ENCODE measurements at regions not wholly inside any gene's neighbourhood (a gene's known extent, or its start where the extent isn't known, plus 50 kb on each side); places are given as distances from the start of the nearest gene placed in this dataset.

DNA sequence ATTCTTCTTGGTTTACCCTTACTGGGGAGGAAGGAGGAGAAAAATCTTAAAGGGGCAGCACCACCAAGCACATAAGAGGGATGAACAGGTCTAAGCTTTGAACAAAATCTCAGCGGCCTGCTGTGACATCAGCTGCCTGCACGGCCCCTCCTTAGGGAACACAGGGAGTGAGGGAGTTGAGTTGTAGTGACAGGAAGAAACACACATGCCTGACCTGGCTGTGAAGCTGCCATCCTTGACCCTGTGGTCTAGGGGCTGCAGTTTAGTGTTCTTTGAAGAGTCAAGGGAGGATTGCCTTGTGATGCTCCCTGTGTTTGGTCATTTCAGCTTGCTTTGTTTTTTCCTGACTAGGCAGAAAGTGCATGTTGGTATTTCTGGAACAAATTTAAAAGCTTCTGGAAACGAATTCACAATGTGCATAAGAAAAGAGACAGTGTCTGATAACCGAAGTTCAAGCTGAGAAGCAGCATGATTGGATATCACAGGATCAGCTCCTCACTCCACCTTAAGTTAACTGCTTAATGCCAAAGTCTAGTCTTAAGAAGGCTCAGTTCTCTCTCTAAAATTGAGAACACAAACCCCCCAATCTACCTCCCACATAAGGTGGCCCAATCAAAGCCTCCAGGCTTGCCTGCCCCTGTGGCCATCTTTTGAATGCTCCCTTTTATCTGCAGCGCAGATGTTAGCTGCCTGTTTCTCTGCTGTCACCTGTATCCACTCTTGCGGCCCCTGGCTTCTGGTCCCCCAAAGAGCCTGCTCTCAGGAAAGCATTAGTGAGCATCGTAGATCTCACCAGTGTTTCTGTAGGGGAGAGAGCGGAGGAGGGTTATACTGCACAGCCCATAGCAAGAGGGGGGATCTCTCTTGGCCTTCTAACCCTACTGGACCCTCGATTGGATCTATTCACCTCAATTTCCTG lies 82.2 kb downstream of the SCN11A start:
- Histone ChIP-seq H3K4ac (ENCODE audit: low read depth, low read length) (no peak overlapping the region), H2BK15ac (replicated peaks; ENCODE audit: low read depth) (no peak overlapping the region), H3K79me2 (ENCODE audit: control insufficient read depth, insufficient read depth, low read length) (no peaks in the 10 kb centered on the region), H2BK120ac (ENCODE audit: low read depth, low read length) (no peak overlapping the region), H2BK5ac (ENCODE audit: low read length) (no peak overlapping the region), H3K27me3 (ENCODE audit: insufficient read depth, low read length, poor library complexity) (no peaks in the 10 kb centered on the region), H2AK5ac (ENCODE audit: low read length) (no peak overlapping the region), H3K23ac (ENCODE audit: low read length) (no peak overlapping the region), H4K5ac (ENCODE audit: low read length) (no peak overlapping the region), H3K18ac (ENCODE audit: low read length) (no peak overlapping the region), H3K36me3 (ENCODE audit: control insufficient read depth, insufficient read depth, low read length) (no peaks in the 10 kb centered on the region), H3K4me2 (ENCODE audit: low read length) (no peak overlapping the region), H3K4me1 (ENCODE audit: control insufficient read depth, low read depth, low read length) (no peaks in the 10 kb centered on the region), H3K4me3 (ENCODE audit: low read length) (no peak overlapping the region), H4K8ac (ENCODE audit: low read depth, low read length) (no peak overlapping the region), H3K9ac (ENCODE audit: low read length) (no peak overlapping the region), H3K56ac (ENCODE audit: low read length) (no peak overlapping the region), H3K79me1 (ENCODE audit: low read length) (no peaks in the 10 kb centered on the region), H3K27ac (ENCODE audit: low read depth, low read length) (no peak overlapping the region)
- no peak for DNase-seq
- no CpG with 5 or more reads among the region's 9 CpGs for WGBS (ENCODE audit: extremely low coverage, insufficient coverage, low lambda C conversion rate)

DNA sequence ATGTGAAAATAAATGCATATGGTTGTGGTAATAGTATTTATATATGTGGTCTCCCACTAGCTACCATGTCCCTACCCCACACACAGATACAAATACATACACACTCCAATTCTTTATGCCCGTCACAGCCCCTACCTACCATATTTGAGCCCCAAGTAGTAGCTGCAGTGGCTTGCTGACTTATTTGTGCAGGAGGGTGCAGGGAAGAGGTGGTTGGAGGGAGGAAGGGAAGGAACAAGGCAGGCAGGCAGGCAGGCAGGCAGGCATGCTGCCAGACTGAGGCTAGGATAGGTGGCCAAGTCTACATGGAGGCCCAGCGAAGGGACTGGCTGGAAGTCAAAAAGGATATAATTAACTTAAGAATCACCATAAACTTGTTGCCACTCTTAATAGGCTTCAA lies 82.9 kb downstream of the SCN11A start:
- no peaks in the 10 kb centered on the region for H3K27me3 ChIP-seq (ENCODE audit: insufficient read depth, low read length, poor library complexity)
- H3K4me3 ChIP-seq (ENCODE audit: low read length): no peak overlapping the region
- no peak overlapping the region for H2BK15ac ChIP-seq (replicated peaks; ENCODE audit: low read depth)
- H3K4ac ChIP-seq (ENCODE audit: low read depth, low read length): no peak overlapping the region
- no peak overlapping the region for H3K27ac ChIP-seq (ENCODE audit: low read depth, low read length)
- H2AK5ac ChIP-seq (ENCODE audit: low read length): no peak overlapping the region
- H3K4me2 ChIP-seq (ENCODE audit: low read length): no peak overlapping the region
- H3K79me2 ChIP-seq (ENCODE audit: control insufficient read depth, insufficient read depth, low read length): no peaks in the 10 kb centered on the region
- H4K8ac ChIP-seq (ENCODE audit: low read depth, low read length): no peak overlapping the region
- no peaks in the 10 kb centered on the region for H3K36me3 ChIP-seq (ENCODE audit: control insufficient read depth, insufficient read depth, low read length)
- H2BK120ac ChIP-seq (ENCODE audit: low read depth, low read length): no peak overlapping the region
- DNase-seq: no peak
- H4K5ac ChIP-seq (ENCODE audit: low read length): no peak overlapping the region
- no peak overlapping the region for H3K9ac ChIP-seq (ENCODE audit: low read length)
- WGBS (ENCODE audit: extremely low coverage, insufficient coverage, low lambda C conversion rate): no CpG with 5 or more reads among the region's 2 CpGs
- no peaks in the 10 kb centered on the region for H3K79me1 ChIP-seq (ENCODE audit: low read length)
- H3K23ac ChIP-seq (ENCODE audit: low read length): no peak overlapping the region
- no peak overlapping the region for H3K18ac ChIP-seq (ENCODE audit: low read length)
- H3K56ac ChIP-seq (ENCODE audit: low read length): no peak overlapping the region
- H2BK5ac ChIP-seq (ENCODE audit: low read length): no peak overlapping the region
- no peaks in the 10 kb centered on the region for H3K4me1 ChIP-seq (ENCODE audit: control insufficient read depth, low read depth, low read length)

DNA sequence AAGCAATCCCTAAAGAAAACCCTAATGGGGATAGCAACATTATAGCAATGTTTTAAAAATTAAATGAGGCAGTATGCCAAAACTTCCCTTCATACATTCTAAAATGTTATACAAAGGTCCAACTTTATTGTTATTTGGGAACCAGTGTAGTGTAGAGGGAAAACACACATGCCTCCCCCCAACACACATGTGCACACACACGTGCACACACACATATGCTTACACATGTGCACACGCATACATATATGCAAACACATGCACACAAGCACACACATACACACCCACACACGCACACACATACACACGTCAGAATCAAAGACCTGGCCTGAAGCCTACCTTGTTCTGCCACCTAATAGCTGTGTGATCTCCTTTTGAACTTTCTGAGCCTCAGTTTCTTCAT lies 83.3 kb downstream of the SCN11A start:
- Histone ChIP-seq H4K8ac (ENCODE audit: low read depth, low read length) (no peak overlapping the region), H3K27ac (ENCODE audit: low read depth, low read length) (no peak overlapping the region), H3K56ac (ENCODE audit: low read length) (no peak overlapping the region), H3K9ac (ENCODE audit: low read length) (no peak overlapping the region), H3K4me2 (ENCODE audit: low read length) (no peak overlapping the region), H3K23ac (ENCODE audit: low read length) (no peak overlapping the region), H3K4me3 (ENCODE audit: low read length) (no peak overlapping the region), H3K18ac (ENCODE audit: low read length) (no peak overlapping the region), H2AK5ac (ENCODE audit: low read length) (no peak overlapping the region), H2BK120ac (ENCODE audit: low read depth, low read length) (no peak overlapping the region), H3K27me3 (ENCODE audit: insufficient read depth, low read length, poor library complexity) (no peaks in the 10 kb centered on the region), H3K4me1 (ENCODE audit: control insufficient read depth, low read depth, low read length) (no peaks in the 10 kb centered on the region), H2BK15ac (replicated peaks; ENCODE audit: low read depth) (no peak overlapping the region), H4K5ac (ENCODE audit: low read length) (no peak overlapping the region), H3K79me2 (ENCODE audit: control insufficient read depth, insufficient read depth, low read length) (no peaks in the 10 kb centered on the region), H3K4ac (ENCODE audit: low read depth, low read length) (no peak overlapping the region), H3K36me3 (ENCODE audit: control insufficient read depth, insufficient read depth, low read length) (no peaks in the 10 kb centered on the region), H3K79me1 (ENCODE audit: low read length) (no peaks in the 10 kb centered on the region), H2BK5ac (ENCODE audit: low read length) (no peak overlapping the region)
- DNase-seq: no peak
- no CpG with 5 or more reads among the region's 4 CpGs for WGBS (ENCODE audit: extremely low coverage, insufficient coverage, low lambda C conversion rate)

DNA sequence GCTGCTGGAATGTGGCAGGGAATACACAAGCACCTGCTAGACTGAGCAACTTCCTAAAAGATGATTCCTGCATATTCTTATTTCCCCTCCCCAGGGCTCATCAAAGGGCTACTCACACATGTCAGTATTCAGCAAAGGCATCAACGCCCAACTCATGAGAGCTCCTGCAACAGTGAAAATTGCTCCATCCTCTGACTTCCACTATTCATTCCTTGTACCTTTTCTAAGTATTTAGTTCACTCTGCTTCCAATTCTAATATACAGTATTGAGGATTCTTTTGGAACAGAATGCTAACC lies 84.1 kb downstream of the SCN11A start:
- Histone ChIP-seq H4K8ac (ENCODE audit: low read depth, low read length) (no peak overlapping the region), H2BK15ac (replicated peaks; ENCODE audit: low read depth) (no peak overlapping the region), H3K4me2 (ENCODE audit: low read length) (no peak overlapping the region), H2BK5ac (ENCODE audit: low read length) (no peak overlapping the region), H4K5ac (ENCODE audit: low read length) (no peak overlapping the region), H3K23ac (ENCODE audit: low read length) (no peak overlapping the region), H3K9ac (ENCODE audit: low read length) (no peak overlapping the region), H2BK120ac (ENCODE audit: low read depth, low read length) (no peak overlapping the region), H2AK5ac (ENCODE audit: low read length) (no peak overlapping the region), H3K4me1 (ENCODE audit: control insufficient read depth, low read depth, low read length) (no peaks in the 10 kb centered on the region), H3K27me3 (ENCODE audit: insufficient read depth, low read length, poor library complexity) (no peaks in the 10 kb centered on the region), H3K36me3 (ENCODE audit: control insufficient read depth, insufficient read depth, low read length) (no peaks in the 10 kb centered on the region), H3K18ac (ENCODE audit: low read length) (no peak overlapping the region), H3K79me1 (ENCODE audit: low read length) (no peaks in the 10 kb centered on the region), H3K56ac (ENCODE audit: low read length) (no peak overlapping the region), H3K4me3 (ENCODE audit: low read length) (no peak overlapping the region), H3K4ac (ENCODE audit: low read depth, low read length) (no peak overlapping the region), H3K27ac (ENCODE audit: low read depth, low read length) (no peak overlapping the region), H3K79me2 (ENCODE audit: control insufficient read depth, insufficient read depth, low read length) (no peaks in the 10 kb centered on the region)
- no peak for DNase-seq
- no CpG with 5 or more reads among the region's 1 CpG for WGBS (ENCODE audit: extremely low coverage, insufficient coverage, low lambda C conversion rate)

DNA sequence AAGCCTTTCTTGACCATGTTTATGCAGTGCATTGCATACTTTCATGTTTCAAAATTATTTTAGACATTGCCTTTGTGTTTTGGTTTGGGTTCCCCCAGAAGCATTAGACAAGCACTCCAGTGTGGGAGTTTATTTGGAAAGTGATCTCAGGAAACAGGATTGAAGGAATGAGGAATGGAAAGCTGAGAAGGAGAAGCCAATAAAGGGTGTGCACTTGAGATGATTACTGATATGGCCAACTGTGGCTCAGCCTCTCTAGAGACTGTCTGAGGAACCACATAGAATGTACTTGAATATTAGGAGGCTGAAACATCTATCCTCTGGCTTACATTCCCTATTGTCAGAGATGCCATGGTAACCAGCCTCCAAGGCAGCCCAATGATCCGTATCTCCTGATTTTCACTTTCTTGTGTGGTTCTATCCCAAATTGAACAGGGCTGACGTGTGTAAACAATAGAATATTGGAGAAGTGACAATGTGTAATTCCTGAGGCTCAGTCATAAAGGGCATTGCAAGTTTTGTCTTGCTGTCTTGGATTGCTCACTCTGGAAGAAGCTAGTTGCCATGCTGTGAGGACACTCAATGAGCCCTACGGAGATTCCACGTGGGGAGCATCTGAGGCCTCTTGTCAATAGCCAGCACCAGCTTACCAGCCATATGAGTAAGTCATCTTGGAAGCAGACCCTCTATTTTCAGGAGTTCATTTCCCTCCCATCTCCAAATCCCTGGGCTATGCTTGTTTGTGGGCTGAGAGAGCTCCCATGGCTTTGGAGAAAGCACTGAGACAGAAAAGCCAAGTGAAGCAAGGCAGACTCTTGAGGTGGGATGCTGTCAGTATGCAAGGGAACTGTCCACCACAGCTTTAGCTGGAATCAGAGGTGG lies 84.7 kb downstream of the SCN11A start:
- Histone ChIP-seq H3K18ac (ENCODE audit: low read length) (no peak overlapping the region), H3K79me2 (ENCODE audit: control insufficient read depth, insufficient read depth, low read length) (no peaks in the 10 kb centered on the region), H3K27ac (ENCODE audit: low read depth, low read length) (no peak overlapping the region), H3K27me3 (ENCODE audit: insufficient read depth, low read length, poor library complexity) (no peaks in the 10 kb centered on the region), H2BK120ac (ENCODE audit: low read depth, low read length) (no peak overlapping the region), H3K36me3 (ENCODE audit: control insufficient read depth, insufficient read depth, low read length) (no peaks in the 10 kb centered on the region), H3K4ac (ENCODE audit: low read depth, low read length) (no peak overlapping the region), H3K4me2 (ENCODE audit: low read length) (no peak overlapping the region), H3K56ac (ENCODE audit: low read length) (no peak overlapping the region), H3K9ac (ENCODE audit: low read length) (no peak overlapping the region), H3K23ac (ENCODE audit: low read length) (no peak overlapping the region), H2AK5ac (ENCODE audit: low read length) (no peak overlapping the region), H4K5ac (ENCODE audit: low read length) (no peak overlapping the region), H4K8ac (ENCODE audit: low read depth, low read length) (no peak overlapping the region), H2BK5ac (ENCODE audit: low read length) (no peak overlapping the region), H3K79me1 (ENCODE audit: low read length) (no peaks in the 10 kb centered on the region), H3K4me3 (ENCODE audit: low read length) (no peak overlapping the region), H3K4me1 (ENCODE audit: control insufficient read depth, low read depth, low read length) (no peaks in the 10 kb centered on the region), H2BK15ac (replicated peaks; ENCODE audit: low read depth) (no peak overlapping the region)
- no CpG with 5 or more reads among the region's 4 CpGs for WGBS (ENCODE audit: extremely low coverage, insufficient coverage, low lambda C conversion rate)
- no peak for DNase-seq

All from mesendoderm (in vitro differentiated cells).